GM12878 (cell line): ENCODE measurements at regions not wholly inside any gene's neighbourhood (a gene's known extent, or its start where the extent isn't known, plus 50 kb on each side); places are given as distances from the start of the nearest gene placed in this dataset.

Experiments
- EP300 ChIP-seq, 2 experiments: fragments of 150-350 bp in 1 of 2; IDR thresholded peaks; 2 replicates each; pipeline ENCODE4 v1.6.1; 2011 to 2012; ENCODE audit warnings: low read depth in 2 of 2, low read length in 2 of 2, borderline replicate concordance in 1 of 2, improper control_type of control experiment in 1 of 2, inconsistent platforms in 1 of 2; ENCODE audit not compliant: control insufficient read depth in 1 of 2
- FOS ChIP-seq: IDR thresholded peaks from 3 replicates; pipeline ENCODE4 v1.6.1; 2011; ENCODE audit warnings: borderline replicate concordance; ENCODE audit not compliant: insufficient read length; ENCODE audit errors: extremely low read depth
- MXI1 ChIP-seq: fragments of 150-350 bp; IDR thresholded peaks from 2 replicates; pipeline ENCODE4 v1.6.1; 2011; ENCODE audit warnings: low read depth, mild to moderate bottlenecking, inconsistent platforms, low read length, improper control_type of control experiment
- PAX8 ChIP-seq: fragments of 450-650 bp; IDR thresholded peaks from 2 replicates; pipeline ENCODE4 v1.6.1; 2017; ENCODE audit warnings: mild to moderate bottlenecking, moderate library complexity
- POLR2A ChIP-seq: IDR thresholded peaks from 2 replicates; pipeline ENCODE4 v1.6.1; 2011; ENCODE audit warnings: low read depth, mild to moderate bottlenecking, low read length
- POLR2AphosphoS2 ChIP-seq: IDR thresholded peaks from 2 replicates; pipeline ENCODE4 v1.6.1; 2011; ENCODE audit warnings: low read depth, mild to moderate bottlenecking, low read length, improper control_type of control experiment, moderate library complexity
- POLR2AphosphoS5 ChIP-seq: IDR thresholded peaks from 2 replicates; pipeline ENCODE4 v1.6.1; 2011; ENCODE audit warnings: mild to moderate bottlenecking, low read length, inconsistent platforms
- RAD21 ChIP-seq: IDR thresholded peaks from 2 replicates; pipeline ENCODE4 v1.6.1; 2011; ENCODE audit warnings: mild to moderate bottlenecking, low read depth, low read length, moderate library complexity; ENCODE audit not compliant: insufficient read depth
- TCF12 ChIP-seq: IDR thresholded peaks from 2 replicates; pipeline ENCODE4 v1.6.1; 2011; ENCODE audit warnings: low read depth, mild to moderate bottlenecking, low read length
- ZNF24 ChIP-seq: fragments of 450-650 bp; IDR thresholded peaks from 2 replicates; pipeline ENCODE4 v1.6.1; 2017; ENCODE audit warnings: antibody characterized with exemption, mild to moderate bottlenecking
- TF ChIP-seq, protein P1 (sequence below), 3 experiments: IDR thresholded peaks in 2 of 3; conservative IDR thresholded peaks in 1 of 3; 2 replicates each; pipeline ENCODE4 v1.5.1; 2011; ENCODE audit warnings: low read depth in 3 of 3, low read length in 3 of 3, mild to moderate bottlenecking in 3 of 3, control low read depth in 2 of 3, moderate library complexity in 2 of 3, inconsistent platforms in 1 of 3, mixed read lengths in 1 of 3; ENCODE audit not compliant: control insufficient read depth in 2 of 3, insufficient read depth in 1 of 3; ENCODE audit errors: extremely low read depth in 1 of 3
- TF ChIP-seq, protein P2 (sequence below): IDR thresholded peaks from 2 replicates; pipeline ENCODE4 v1.6.1; 2012; ENCODE audit warnings: low read depth, low read length, improper control_type of control experiment
- TF ChIP-seq, protein P3 (sequence below): fragments of 450-650 bp; IDR thresholded peaks from 2 replicates; pipeline ENCODE4 v1.6.1; 2016; ENCODE audit warnings: mild to moderate bottlenecking
- TF ChIP-seq, protein P4 (sequence below): fragments of 450-650 bp; IDR thresholded peaks from 2 replicates; pipeline ENCODE4 v1.6.1; 2017; ENCODE audit warnings: low read depth, mild to moderate bottlenecking, moderate library complexity

DNA sequence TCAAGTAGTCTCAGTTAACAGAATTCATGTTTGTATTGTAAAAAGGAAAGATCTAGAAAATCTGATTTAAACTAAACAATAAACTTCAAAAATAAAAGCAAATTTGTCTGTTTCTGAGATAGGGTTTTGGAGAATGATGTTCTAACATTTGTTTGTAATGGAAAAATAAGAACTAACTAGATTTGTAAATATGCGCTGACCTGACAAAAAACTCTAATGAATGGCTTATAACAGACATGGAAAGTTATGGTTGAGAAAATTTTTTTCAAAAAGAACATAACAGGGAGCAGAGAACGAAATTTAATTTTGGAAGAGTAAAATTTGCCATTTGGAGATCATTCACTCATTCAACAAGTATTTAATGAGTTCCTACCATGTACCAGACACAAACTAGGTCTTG, 179.0 kb upstream of the TARS1 start:
- no peak for TF ChIP-seq TCF12
- TF ChIP-seq, protein P1, sequence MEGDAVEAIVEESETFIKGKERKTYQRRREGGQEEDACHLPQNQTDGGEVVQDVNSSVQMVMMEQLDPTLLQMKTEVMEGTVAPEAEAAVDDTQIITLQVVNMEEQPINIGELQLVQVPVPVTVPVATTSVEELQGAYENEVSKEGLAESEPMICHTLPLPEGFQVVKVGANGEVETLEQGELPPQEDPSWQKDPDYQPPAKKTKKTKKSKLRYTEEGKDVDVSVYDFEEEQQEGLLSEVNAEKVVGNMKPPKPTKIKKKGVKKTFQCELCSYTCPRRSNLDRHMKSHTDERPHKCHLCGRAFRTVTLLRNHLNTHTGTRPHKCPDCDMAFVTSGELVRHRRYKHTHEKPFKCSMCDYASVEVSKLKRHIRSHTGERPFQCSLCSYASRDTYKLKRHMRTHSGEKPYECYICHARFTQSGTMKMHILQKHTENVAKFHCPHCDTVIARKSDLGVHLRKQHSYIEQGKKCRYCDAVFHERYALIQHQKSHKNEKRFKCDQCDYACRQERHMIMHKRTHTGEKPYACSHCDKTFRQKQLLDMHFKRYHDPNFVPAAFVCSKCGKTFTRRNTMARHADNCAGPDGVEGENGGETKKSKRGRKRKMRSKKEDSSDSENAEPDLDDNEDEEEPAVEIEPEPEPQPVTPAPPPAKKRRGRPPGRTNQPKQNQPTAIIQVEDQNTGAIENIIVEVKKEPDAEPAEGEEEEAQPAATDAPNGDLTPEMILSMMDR (IDR thresholded peaks at IDR 0.05 in 2 of 3, conservative IDR thresholded peaks at IDR 0.05 in 1 of 3; ENCODE audit: control insufficient read depth in 2 of 3, extremely low read depth in 1 of 3, insufficient read depth in 1 of 3, low read depth in 3 of 3, low read length in 3 of 3), result no peak
- TF ChIP-seq MXI1, result no peak
- TF ChIP-seq, protein P2, sequence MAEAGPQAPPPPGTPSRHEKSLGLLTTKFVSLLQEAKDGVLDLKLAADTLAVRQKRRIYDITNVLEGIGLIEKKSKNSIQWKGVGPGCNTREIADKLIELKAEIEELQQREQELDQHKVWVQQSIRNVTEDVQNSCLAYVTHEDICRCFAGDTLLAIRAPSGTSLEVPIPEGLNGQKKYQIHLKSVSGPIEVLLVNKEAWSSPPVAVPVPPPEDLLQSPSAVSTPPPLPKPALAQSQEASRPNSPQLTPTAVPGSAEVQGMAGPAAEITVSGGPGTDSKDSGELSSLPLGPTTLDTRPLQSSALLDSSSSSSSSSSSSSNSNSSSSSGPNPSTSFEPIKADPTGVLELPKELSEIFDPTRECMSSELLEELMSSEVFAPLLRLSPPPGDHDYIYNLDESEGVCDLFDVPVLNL, result no peak
- TF ChIP-seq PAX8, result no peak
- TF ChIP-seq POLR2A, result no peak
- no peak for TF ChIP-seq POLR2AphosphoS2
- TF ChIP-seq, protein P3, sequence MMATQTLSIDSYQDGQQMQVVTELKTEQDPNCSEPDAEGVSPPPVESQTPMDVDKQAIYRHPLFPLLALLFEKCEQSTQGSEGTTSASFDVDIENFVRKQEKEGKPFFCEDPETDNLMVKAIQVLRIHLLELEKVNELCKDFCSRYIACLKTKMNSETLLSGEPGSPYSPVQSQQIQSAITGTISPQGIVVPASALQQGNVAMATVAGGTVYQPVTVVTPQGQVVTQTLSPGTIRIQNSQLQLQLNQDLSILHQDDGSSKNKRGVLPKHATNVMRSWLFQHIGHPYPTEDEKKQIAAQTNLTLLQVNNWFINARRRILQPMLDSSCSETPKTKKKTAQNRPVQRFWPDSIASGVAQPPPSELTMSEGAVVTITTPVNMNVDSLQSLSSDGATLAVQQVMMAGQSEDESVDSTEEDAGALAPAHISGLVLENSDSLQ, result no peak
- TF ChIP-seq EP300 (IDR thresholded peaks at IDR 0.05; ENCODE audit: borderline replicate concordance in 1 of 2, control insufficient read depth in 1 of 2, low read depth in 2 of 2, low read length in 2 of 2), result no peak
- no peak for TF ChIP-seq FOS
- no peak for TF ChIP-seq ZNF24
- TF ChIP-seq, protein P4, sequence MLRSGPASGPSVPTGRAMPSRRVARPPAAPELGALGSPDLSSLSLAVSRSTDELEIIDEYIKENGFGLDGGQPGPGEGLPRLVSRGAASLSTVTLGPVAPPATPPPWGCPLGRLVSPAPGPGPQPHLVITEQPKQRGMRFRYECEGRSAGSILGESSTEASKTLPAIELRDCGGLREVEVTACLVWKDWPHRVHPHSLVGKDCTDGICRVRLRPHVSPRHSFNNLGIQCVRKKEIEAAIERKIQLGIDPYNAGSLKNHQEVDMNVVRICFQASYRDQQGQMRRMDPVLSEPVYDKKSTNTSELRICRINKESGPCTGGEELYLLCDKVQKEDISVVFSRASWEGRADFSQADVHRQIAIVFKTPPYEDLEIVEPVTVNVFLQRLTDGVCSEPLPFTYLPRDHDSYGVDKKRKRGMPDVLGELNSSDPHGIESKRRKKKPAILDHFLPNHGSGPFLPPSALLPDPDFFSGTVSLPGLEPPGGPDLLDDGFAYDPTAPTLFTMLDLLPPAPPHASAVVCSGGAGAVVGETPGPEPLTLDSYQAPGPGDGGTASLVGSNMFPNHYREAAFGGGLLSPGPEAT, result no peak
- no peak for TF ChIP-seq POLR2AphosphoS5
- TF ChIP-seq RAD21, result no peak
